GM18909 (cell line): ENCODE measurements at regions not wholly inside any gene's neighbourhood (a gene's known extent, or its start where the extent isn't known, plus 50 kb on each side); places are given as distances from the start of the nearest gene placed in this dataset.

Experiments used
- ATAC-seq: cut with Tn5 transposase; IDR thresholded peaks from one replicate; pipeline ENCODE4 v1.9.1; 2021; ENCODE audit warnings: mild to moderate bottlenecking; ENCODE audit not compliant: unreplicated experiment, poor library complexity

DNA sequence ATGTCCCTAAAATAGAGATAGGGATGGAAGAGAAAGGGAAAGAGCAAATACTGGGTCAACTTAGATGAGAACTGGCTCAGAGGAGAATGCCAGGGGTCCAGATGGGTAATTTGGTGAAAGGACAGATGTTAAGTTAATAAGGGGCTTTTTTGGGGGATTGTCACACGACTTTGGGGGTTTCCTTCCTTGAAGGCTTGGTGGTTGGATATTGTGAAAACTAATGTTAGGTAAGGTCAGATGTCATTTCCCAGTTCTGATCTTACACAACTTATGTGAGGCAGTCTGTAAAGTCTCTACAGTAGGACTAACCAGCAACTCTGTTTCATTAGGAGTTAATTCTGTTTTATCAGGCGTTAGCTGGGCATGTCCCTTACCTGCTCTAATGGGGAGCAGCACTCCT is 231.1 kb downstream of the NR2F2 start:
- no peak for ATAC-seq

GRCh38 chr15:96564546-96564945 is 234.0 kb downstream of the NR2F2 start:
- ATAC-seq: no peak

GRCh38 chr15:96565266-96565665 is 234.8 kb downstream of the NR2F2 start:
- ATAC-seq: no peak

DNA sequence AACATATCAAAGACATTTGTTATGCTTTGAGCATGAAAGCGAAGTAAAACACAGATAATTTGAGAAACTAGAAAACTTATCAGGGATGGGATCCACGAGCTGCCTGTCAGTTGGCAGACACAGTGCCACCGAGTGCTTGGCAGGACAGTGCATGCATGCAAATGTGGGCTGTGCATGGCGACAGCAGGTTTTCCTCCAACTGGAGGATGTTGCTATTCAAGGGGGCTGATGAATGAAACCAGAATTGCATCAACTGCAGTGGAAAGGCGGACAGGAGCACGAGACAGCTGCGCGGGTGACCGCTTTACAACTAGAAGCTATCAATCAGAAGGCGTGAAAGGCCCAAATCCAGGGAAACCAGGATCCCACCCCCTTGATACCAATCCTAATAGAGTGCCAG is 244.3 kb downstream of the NR2F2 start:
- no peak for ATAC-seq

- no peak for ATAC-seq
Measured at GRCh38 chr15:96576596-96576995, 246.1 kb downstream of the NR2F2 start.

DNA sequence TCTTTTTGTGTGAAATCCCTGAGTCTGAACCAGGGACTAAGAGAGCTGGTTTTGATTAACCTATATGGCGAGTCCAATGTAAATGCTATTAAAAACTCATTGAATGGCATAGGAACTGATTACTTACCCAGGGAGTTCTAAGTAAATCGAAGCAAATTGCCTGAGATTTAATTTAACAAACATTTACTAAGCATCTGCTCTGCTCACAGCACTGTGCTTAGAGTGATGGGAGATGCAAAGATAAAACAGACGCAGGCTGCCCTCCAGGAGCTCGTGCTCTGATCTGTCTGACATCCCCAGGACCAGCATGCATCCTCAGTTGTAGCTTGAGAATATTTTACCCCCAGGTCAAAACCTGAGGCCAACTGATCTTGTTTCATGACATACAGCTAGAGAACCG is 247.9 kb downstream of the NR2F2 start:
- no peak for ATAC-seq

- ATAC-seq: no peak
Measured at GRCh38 chr15:96581371-96581770, 250.9 kb downstream of the NR2F2 start.

GRCh38 chr15:96582473-96582872 is 252.0 kb downstream of the NR2F2 start:
- no peak for ATAC-seq

GRCh38 chr15:96583671-96584070 is 253.2 kb downstream of the NR2F2 start:
- ATAC-seq: no peak

DNA sequence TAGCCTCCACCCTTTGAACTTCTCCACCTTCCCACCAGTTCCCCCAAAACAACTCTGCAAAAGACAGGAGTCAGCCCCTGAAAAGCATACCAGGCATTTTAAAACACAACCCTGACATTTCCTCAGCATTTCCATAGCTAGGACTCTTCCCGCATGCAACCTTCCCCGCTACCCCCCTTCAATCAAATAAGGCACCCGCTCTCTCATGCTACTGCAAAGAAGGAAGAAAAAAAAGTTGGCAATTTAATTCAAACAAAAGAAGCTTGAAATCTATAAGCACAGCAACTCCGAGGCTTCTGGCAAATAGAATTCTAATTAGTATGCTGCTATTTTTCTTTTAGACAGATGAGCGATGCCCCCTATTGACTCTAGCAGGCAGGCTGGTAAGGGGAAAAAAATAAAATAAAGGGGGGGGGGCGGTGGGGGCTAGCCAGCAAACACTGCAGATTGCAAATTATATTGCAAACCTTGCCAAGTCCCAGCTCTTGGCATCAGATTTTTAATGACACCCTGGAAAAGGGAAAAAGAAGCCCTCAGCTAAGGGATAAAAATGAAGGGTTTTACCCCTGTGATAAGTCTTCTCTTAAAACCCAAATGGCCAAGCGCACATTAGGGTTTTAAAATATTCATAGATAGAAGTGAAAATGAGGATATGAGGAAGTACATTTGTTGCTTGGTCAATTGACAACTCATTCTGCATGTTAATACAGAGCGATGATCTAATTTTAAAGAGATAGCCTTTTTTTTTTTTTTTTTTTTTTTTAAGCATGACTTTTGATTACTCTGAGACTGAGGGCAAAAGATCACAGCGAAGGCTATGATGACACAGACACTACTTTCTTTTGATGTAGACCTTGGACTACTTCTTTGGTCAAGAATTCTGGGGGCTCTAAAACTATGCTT is 255.2 kb downstream of the NR2F2 start:
- ATAC-seq: no peak

GRCh38 chr15:96586901-96587300 is 256.4 kb downstream of the NR2F2 start:
- no peak for ATAC-seq

GRCh38 chr15:96589864-96590263 is 259.4 kb downstream of the NR2F2 start:
- ATAC-seq: no peak

DNA sequence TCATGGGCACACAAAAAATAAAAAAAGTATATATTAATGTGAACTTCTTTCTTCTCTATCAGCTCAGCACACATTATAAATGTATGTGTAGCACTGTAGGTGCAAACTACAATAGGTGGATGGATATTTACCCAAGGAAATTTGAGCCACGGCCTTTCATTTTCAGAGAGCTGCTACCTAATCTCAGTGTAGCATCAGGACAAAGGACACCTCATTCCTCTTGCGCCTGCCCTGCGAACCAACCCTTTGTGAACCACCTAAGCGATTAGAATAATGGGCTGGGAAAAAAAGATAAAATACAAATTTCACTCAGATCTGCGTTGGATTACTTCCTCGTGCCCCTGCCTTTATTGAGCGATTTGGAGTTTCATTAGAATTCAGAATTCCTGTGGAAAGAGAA is 263.2 kb downstream of the NR2F2 start:
- ATAC-seq: no peak

GRCh38 chr15:96595951-96596350 is 265.5 kb downstream of the NR2F2 start:
- no peak for ATAC-seq

GRCh38 chr15:96598514-96598913 is 268.0 kb downstream of the NR2F2 start:
- no peak for ATAC-seq

DNA sequence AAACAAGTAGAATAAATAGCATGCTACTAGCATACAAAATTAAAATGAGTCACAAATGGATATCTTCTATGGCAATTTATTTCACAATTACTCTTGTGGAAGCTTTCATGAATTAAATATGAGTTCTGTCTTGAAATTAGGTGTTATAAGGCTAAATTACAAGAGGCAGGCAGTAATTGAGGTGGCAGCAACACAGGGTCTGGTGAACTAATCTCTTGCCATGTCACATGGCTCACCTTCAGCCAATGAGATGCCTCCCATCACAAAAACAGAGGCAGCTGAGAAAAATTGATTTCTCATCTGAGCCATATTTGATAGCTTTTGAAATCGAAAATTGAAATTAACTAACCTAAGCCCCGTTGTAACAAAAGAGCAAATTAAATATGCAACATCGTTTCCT is 268.8 kb downstream of the NR2F2 start:
- no peak for ATAC-seq

DNA sequence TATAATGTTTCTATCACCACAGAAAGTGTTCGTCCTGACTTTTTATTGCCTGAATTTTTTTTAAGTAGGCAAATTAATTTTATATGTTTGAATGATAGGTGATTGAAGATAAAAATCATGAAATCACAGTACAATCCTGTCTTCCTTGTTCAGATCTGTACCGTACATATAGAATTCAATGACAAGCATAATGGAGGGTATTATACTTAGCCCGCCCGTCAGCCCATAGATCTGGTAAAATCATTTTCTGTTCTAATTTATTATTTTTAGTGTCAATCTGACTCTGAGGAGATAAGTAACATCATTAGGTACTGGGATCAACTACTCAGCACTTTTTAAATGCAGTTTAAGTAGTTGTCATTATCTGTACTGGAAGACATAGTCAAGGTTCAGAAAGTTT is 269.9 kb downstream of the NR2F2 start:
- ATAC-seq: no peak

DNA sequence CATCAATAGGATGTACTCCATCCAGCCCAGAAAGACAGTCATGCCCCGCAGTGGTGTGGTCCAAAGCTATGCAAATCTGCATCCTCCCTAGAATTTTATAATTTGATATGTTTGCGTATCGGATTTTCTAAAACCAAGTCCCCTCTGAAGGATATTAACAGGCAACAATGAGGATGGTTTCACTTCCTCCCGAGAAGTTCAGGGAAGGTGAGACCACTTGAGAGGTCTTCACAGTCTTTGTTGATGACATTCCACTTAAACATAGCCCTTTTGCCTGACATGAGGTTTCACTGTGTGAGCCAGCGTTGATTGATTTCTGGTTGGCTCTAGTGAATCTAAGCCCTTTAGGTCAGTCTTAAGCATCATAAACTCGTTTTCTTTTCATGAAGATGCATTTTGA is 276.1 kb downstream of the NR2F2 start:
- ATAC-seq: no peak

GRCh38 chr15:96610757-96611156 is 280.3 kb downstream of the NR2F2 start:
- no peak for ATAC-seq

- no peak for ATAC-seq
Measured at GRCh38 chr15:96612917-96613316, 282.4 kb downstream of the NR2F2 start.

GRCh38 chr15:96619174-96619573 is 288.7 kb downstream of the NR2F2 start:
- no peak for ATAC-seq

DNA sequence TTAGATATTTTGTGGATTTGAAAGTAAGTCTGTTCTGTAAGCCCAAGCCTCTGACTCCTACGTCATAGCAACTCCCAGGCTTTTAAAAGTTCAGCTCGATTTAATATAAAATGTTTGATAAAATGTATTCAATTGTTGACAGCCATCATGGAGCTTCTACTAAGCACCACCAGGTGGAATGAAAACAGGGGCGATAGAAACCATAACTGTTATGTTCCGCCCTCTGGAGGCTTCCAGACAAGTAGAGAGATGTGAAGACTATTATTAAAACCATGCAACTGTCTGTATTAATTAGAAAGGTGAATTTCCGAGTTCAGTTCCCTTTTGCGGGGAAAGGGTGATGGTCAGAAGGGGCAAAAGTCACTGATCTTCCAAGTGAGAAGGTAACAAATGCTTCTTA is 292.2 kb downstream of the NR2F2 start:
- no peak for ATAC-seq
